ENCODE measurements at regions not wholly inside any gene's neighbourhood (a gene's known extent, or its start where the extent isn't known, plus 50 kb on each side); places are given as distances from the start of the nearest gene placed in this dataset.

- H2BK120ac ChIP-seq (ENCODE audit: low read depth, low read length), result no peak overlapping the region
- no peaks in the 10 kb centered on the region for H3K27me3 ChIP-seq (ENCODE audit: control insufficient read depth in 1 of 2, insufficient read depth in 1 of 2, low read length in 2 of 2)
- H3K4ac ChIP-seq (ENCODE audit: low read depth in 1 of 2, low read length in 2 of 2), result no peak overlapping the region
- no peak overlapping the region for H4K8ac ChIP-seq (ENCODE audit: low read length)
- H3K9me3 ChIP-seq (ENCODE audit: control insufficient read depth, low read length), result peaks cover 3% of the 10 kb centered on the region
- DNase-seq, result no peak
- H3K14ac ChIP-seq (ENCODE audit: low read length in 2 of 2), result no peak overlapping the region
- no peak overlapping the region for H2AFZ ChIP-seq (ENCODE audit: low read depth, low read length)
- no peak overlapping the region for H3K23ac ChIP-seq (ENCODE audit: low read length in 2 of 2)
- no peaks in the 10 kb centered on the region for H3K4me1 ChIP-seq (ENCODE audit: control insufficient read depth, insufficient read depth, low read depth, low read length)
- H4K91ac ChIP-seq (ENCODE audit: low read length), result no peak overlapping the region
- peaks cover 35% of the 10 kb centered on the region for H3K79me1 ChIP-seq (replicated peaks; ENCODE audit: low read length, poor library complexity, severe bottlenecking)
- H3K4me3 ChIP-seq (ENCODE audit: insufficient read depth in 1 of 2, low read depth in 1 of 2, low read length in 2 of 2), result no peak overlapping the region
- no peak overlapping the region for H3K18ac ChIP-seq (ENCODE audit: low read depth in 1 of 2, low read length in 2 of 2)
- no peak overlapping the region for H3K27ac ChIP-seq (ENCODE audit: low read length, poor library complexity, severe bottlenecking)
- no peak overlapping the region for H2BK12ac ChIP-seq (ENCODE audit: low read length in 2 of 2)
- H3K9ac ChIP-seq (ENCODE audit: low read length), result no peak overlapping the region
- no peak overlapping the region for H2BK15ac ChIP-seq (ENCODE audit: low read depth, poor library complexity, severe bottlenecking)
- no peak overlapping the region for H2AK5ac ChIP-seq (ENCODE audit: low read length, severe bottlenecking)
- H3K36me3 ChIP-seq (ENCODE audit: control insufficient read depth in 1 of 2, insufficient read depth in 2 of 2, low read depth in 1 of 2, low read length in 2 of 2), result peaks cover 10 to 84% of the 10 kb centered on the region in 2 experiments
- no CpG with 5 or more reads among the region's 2 CpGs for WGBS
- no peak overlapping the region for H3K4me2 ChIP-seq (ENCODE audit: low read length, poor library complexity, severe bottlenecking)
- no peak overlapping the region for H2BK5ac ChIP-seq (ENCODE audit: low read depth, low read length, poor library complexity, severe bottlenecking)
These were observed 279.9 kb upstream of the MKLN1 start for GRCh38 chr7:131047651-131048304.

DNA sequence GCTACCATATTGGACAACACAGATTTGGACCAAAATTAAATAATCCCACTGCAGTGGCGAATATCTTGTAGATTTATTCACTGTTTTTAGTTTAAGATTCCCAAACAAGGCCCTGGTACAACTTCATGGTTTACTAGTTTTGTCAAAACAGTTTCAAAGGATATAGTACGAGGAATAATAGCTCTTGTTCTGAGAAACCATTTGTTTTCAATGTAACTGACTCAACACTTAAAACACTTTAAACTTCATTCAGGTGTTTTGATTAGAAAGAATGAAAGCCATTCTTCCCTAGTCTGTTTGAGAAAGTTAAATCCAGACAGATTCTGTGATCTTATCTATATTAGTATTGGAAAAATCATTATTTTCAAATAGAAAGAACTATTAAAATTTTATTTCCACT, 276.4 kb upstream of the MKLN1 start:
- no peak overlapping the region for H2BK5ac ChIP-seq (ENCODE audit: low read depth, low read length, poor library complexity, severe bottlenecking)
- no peak overlapping the region for H3K27ac ChIP-seq (ENCODE audit: low read length, poor library complexity, severe bottlenecking)
- no peaks in the 10 kb centered on the region for H3K27me3 ChIP-seq (ENCODE audit: control insufficient read depth in 1 of 2, insufficient read depth in 1 of 2, low read length in 2 of 2)
- H2AFZ ChIP-seq (ENCODE audit: low read depth, low read length), result no peak overlapping the region
- WGBS, result no CpG with 5 or more reads among the region's 2 CpGs
- H3K9ac ChIP-seq (ENCODE audit: low read length), result no peak overlapping the region
- H2BK15ac ChIP-seq (ENCODE audit: low read depth, poor library complexity, severe bottlenecking), result no peak overlapping the region
- no peaks in the 10 kb centered on the region for H3K9me3 ChIP-seq (ENCODE audit: control insufficient read depth, low read length)
- peaks cover 10 to 91% of the 10 kb centered on the region in 2 experiments for H3K36me3 ChIP-seq (ENCODE audit: control insufficient read depth in 1 of 2, insufficient read depth in 2 of 2, low read depth in 1 of 2, low read length in 2 of 2)
- no peak overlapping the region for H3K4ac ChIP-seq (ENCODE audit: low read depth in 1 of 2, low read length in 2 of 2)
- no peak overlapping the region for H3K18ac ChIP-seq (ENCODE audit: low read depth in 1 of 2, low read length in 2 of 2)
- H3K14ac ChIP-seq (ENCODE audit: low read length in 2 of 2), result no peak overlapping the region
- H3K4me3 ChIP-seq (ENCODE audit: insufficient read depth in 1 of 2, low read depth in 1 of 2, low read length in 2 of 2), result no peak overlapping the region
- no peak overlapping the region for H3K4me2 ChIP-seq (ENCODE audit: low read length, poor library complexity, severe bottlenecking)
- H4K91ac ChIP-seq (ENCODE audit: low read length), result no peak overlapping the region
- no peak overlapping the region for H3K23ac ChIP-seq (ENCODE audit: low read length in 2 of 2)
- H2AK5ac ChIP-seq (ENCODE audit: low read length, severe bottlenecking), result no peak overlapping the region
- DNase-seq, result no peak
- peaks cover 37% of the 10 kb centered on the region for H3K79me1 ChIP-seq (replicated peaks; ENCODE audit: low read length, poor library complexity, severe bottlenecking)
- no peak overlapping the region for H2BK120ac ChIP-seq (ENCODE audit: low read depth, low read length)
- no peak overlapping the region for H2BK12ac ChIP-seq (ENCODE audit: low read length in 2 of 2)
- H3K4me1 ChIP-seq (ENCODE audit: control insufficient read depth, insufficient read depth, low read depth, low read length), result no peaks in the 10 kb centered on the region
- no peak overlapping the region for H4K8ac ChIP-seq (ENCODE audit: low read length)

DNA sequence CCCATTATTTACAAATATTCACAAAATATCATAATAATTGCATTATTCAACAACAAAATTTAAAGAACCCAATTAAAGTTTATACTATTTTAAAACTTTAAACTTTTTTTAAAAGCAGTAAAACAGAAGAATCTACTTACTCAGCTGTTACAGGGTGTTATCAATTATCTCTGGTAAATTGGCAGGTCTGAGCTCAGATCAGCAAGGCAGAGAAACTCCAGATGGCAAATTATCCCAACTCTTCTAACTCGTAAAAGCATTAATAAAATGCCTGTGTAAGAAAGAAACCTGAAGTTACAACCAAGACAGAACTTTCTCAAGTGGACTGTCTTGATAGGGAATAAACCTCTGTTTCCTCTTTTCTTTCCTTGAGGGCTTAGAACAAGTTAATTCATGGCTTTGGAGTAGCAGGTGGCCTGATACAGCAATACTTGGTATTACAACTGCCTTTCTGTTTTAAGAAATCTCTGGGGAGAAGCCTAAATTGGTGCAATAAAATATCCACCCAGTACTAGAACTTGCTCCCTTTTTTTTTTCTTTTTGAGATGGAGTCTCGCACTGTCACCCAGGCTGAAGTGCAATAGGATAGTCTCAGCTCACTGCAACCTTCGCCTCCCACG, 275.3 kb upstream of the MKLN1 start:
- Histone ChIP-seq H3K18ac (ENCODE audit: low read depth in 1 of 2, low read length in 2 of 2) (no peak overlapping the region), H2BK12ac (ENCODE audit: low read length in 2 of 2) (no peak overlapping the region), H3K79me1 (replicated peaks; ENCODE audit: low read length, poor library complexity, severe bottlenecking) (peaks cover 37% of the 10 kb centered on the region), H3K36me3 (ENCODE audit: control insufficient read depth in 1 of 2, insufficient read depth in 2 of 2, low read depth in 1 of 2, low read length in 2 of 2) (peaks cover 10 to 83% of the 10 kb centered on the region in 2 experiments), H2BK15ac (ENCODE audit: low read depth, poor library complexity, severe bottlenecking) (no peak overlapping the region), H3K14ac (ENCODE audit: low read length in 2 of 2) (no peak overlapping the region), H3K27ac (ENCODE audit: low read length, poor library complexity, severe bottlenecking) (no peak overlapping the region), H3K4me3 (ENCODE audit: insufficient read depth in 1 of 2, low read depth in 1 of 2, low read length in 2 of 2) (no peak overlapping the region), H3K4me2 (ENCODE audit: low read length, poor library complexity, severe bottlenecking) (no peak overlapping the region), H2BK120ac (ENCODE audit: low read depth, low read length) (no peak overlapping the region), H3K4ac (ENCODE audit: low read depth in 1 of 2, low read length in 2 of 2) (no peak overlapping the region), H3K9me3 (ENCODE audit: control insufficient read depth, low read length) (no peaks in the 10 kb centered on the region), H4K8ac (ENCODE audit: low read length) (no peak overlapping the region), H3K23ac (ENCODE audit: low read length in 2 of 2) (no peak overlapping the region), H3K9ac (ENCODE audit: low read length) (no peak overlapping the region), H2AFZ (ENCODE audit: low read depth, low read length) (no peak overlapping the region), H3K27me3 (ENCODE audit: control insufficient read depth in 1 of 2, insufficient read depth in 1 of 2, low read length in 2 of 2) (no peaks in the 10 kb centered on the region), H4K91ac (ENCODE audit: low read length) (no peak overlapping the region), H3K4me1 (ENCODE audit: control insufficient read depth, insufficient read depth, low read depth, low read length) (peaks cover 3% of the 10 kb centered on the region), H2AK5ac (ENCODE audit: low read length, severe bottlenecking) (no peak overlapping the region), H2BK5ac (ENCODE audit: low read depth, low read length, poor library complexity, severe bottlenecking) (no peak overlapping the region)
- 97% methylated on average over 3 of the region's 4 CpGs for WGBS
- DNase-seq, result no peak

DNA sequence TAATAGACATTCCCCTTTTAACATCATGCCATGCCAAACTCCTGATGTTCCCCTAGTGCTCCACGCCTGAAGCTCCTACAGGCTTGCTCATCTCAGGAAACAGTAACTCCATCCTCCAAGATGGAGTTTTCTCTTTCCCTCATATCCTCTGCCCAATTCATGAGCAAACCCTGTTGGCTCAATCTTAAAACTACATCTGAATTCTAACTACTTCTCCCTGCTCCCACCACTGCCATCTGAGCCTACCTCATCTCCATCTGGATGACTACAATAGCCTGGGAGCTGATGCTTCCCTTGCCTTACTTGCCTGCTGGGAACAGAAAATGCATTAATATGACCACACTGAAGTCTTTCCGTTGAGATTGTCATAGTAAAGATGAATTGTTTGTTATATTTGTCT, 271.7 kb upstream of the MKLN1 start:
- H2BK120ac ChIP-seq (ENCODE audit: low read depth, low read length), result no peak overlapping the region
- WGBS, result 98% methylated on average over 2 of the region's 2 CpGs
- H3K4me3 ChIP-seq (ENCODE audit: insufficient read depth in 1 of 2, low read depth in 1 of 2, low read length in 2 of 2), result no peak overlapping the region

More for the DNA sequence above, 271.7 kb upstream of the MKLN1 start:
- Histone ChIP-seq H2BK15ac (ENCODE audit: low read depth, poor library complexity, severe bottlenecking) (no peak overlapping the region), H2BK12ac (ENCODE audit: low read length in 2 of 2) (no peak overlapping the region), H3K14ac (ENCODE audit: low read length in 2 of 2) (no peak overlapping the region), H3K79me1 (replicated peaks; ENCODE audit: low read length, poor library complexity, severe bottlenecking) (peaks cover 28% of the 10 kb centered on the region), H3K36me3 (ENCODE audit: control insufficient read depth in 1 of 2, insufficient read depth in 2 of 2, low read depth in 1 of 2, low read length in 2 of 2) (peaks cover 10 to 59% of the 10 kb centered on the region in 2 experiments), H3K4ac (ENCODE audit: low read depth in 1 of 2, low read length in 2 of 2) (no peak overlapping the region), H3K23ac (ENCODE audit: low read length in 2 of 2) (no peak overlapping the region), H2AFZ (ENCODE audit: low read depth, low read length) (no peak overlapping the region), H3K4me1 (ENCODE audit: control insufficient read depth, insufficient read depth, low read depth, low read length) (peaks cover 3% of the 10 kb centered on the region), H3K27ac (ENCODE audit: low read length, poor library complexity, severe bottlenecking) (no peak overlapping the region), H3K9me3 (ENCODE audit: control insufficient read depth, low read length) (no peaks in the 10 kb centered on the region), H2AK5ac (ENCODE audit: low read length, severe bottlenecking) (no peak overlapping the region), H3K18ac (ENCODE audit: low read depth in 1 of 2, low read length in 2 of 2) (peak overlapping the region; percentile 46 to 60), H3K4me2 (ENCODE audit: low read length, poor library complexity, severe bottlenecking) (no peak overlapping the region), H4K91ac (ENCODE audit: low read length) (peak overlapping the region; percentile 46), H4K8ac (ENCODE audit: low read length) (no peak overlapping the region), H3K27me3 (ENCODE audit: control insufficient read depth in 1 of 2, insufficient read depth in 1 of 2, low read length in 2 of 2) (no peaks in the 10 kb centered on the region), H2BK5ac (ENCODE audit: low read depth, low read length, poor library complexity, severe bottlenecking) (no peak overlapping the region), H3K9ac (ENCODE audit: low read length) (no peak overlapping the region)
- DNase-seq, result no peak

All from mesenchymal stem cell (in vitro differentiated cells and primary cell).